ENCODE measurements at regions not wholly inside any gene's neighbourhood (a gene's known extent, or its start where the extent isn't known, plus 50 kb on each side); places are given as distances from the start of the nearest gene placed in this dataset.
"Not testable (repeated sequence)": the region's sequence is repeated elsewhere in the genome, so short reads cannot be mapped to it uniquely, and the experiment has no call there.

- not testable (repeated sequence) for DNase-seq
Observed at GRCh38 chr17:13659051-13659450, 57.3 kb upstream of the HS3ST3A1 start.

- no peak for DNase-seq
Observed at GRCh38 chr17:13665872-13666635, 64.3 kb upstream of the HS3ST3A1 start.

DNA sequence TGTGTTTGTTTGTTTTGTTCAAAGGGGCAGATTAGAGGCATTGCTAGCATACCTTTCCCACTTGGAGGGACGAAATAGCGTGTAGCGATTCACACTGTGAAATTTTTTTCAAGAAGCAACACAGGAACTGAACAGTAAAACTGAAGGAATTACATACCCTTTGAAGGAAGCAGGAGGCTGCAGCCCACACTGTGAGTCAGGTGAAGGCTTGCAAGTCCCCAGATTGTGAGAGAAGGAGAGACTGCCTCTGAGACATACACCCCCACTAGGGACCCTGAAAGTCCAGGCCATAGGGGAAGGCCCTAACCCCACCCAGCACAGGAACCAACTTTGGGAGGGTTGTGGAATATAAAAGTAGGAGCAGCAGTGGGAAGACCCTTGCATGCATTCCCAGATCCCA, 69.6 kb upstream of the HS3ST3A1 start:
- no peak for DNase-seq

DNA sequence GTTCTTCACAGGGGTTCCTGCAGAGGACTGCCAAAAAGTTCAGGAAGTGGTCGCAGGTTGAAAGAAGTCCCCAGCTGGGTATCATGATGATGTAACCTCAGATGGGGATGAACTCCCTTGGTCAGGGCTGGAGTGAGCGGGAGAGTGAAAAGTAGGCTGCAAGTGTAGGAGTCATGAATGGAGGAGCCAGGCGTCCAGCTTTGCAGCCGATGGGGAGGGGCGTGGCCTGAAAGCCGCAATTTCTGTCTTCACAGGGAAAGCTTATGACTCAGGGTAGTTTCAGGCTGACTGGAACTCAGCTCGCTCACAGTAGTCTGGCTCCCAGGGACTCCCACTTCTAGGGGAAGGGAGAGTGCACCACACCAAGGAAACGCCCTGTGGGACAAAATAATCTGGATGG, 70.0 kb upstream of the HS3ST3A1 start:
- DNase-seq = no peak

GRCh38 chr17:13678361-13678760, 76.6 kb upstream of the HS3ST3A1 start:
- DNase-seq = no peak

DNA sequence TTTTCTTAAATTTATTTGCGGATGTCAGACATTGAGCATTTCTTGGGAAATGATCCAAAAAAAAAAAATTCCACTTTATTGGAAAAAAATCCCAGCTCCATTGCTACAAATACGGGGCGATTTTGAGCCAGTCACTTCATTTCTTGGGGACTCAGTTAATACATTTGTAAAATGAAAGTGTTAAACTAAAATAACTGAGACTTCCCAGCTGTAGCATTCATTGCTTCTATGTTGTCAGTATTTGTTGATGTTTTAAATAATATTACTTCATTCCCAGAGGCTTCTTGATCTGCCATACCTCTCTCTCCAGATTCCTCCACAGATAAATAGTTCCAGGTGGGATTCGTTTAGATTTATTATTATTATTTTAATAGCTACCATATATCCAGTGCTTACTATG, 77.1 kb upstream of the HS3ST3A1 start:
- no peak for DNase-seq

- DNase-seq = no peak
Observed at GRCh38 chr17:13688716-13689115, 87.0 kb upstream of the HS3ST3A1 start.

DNA sequence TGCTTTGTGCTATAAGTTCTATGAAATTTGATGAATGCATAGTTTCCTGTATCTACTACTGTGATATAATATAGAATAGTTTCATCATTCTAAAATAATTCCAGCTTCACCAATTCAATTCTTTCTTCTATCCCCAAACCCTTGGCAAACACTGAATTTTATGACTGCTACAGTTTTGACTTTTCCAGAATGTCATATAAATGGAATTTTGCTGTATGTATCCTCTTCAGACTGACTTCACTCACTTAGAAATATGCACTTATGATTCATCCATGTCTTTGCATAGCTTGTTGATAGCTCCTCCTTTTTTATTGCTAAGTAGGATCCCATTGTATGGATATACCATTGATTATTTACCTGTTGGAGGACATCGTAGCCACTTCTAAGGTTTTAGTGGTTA, 89.1 kb upstream of the HS3ST3A1 start:
- no peak for DNase-seq

- no peak for DNase-seq
Observed at GRCh38 chr17:13694934-13695333, 93.2 kb upstream of the HS3ST3A1 start.

- DNase-seq = no peak
Observed at GRCh38 chr17:13698832-13699231, 97.1 kb upstream of the HS3ST3A1 start.

DNA sequence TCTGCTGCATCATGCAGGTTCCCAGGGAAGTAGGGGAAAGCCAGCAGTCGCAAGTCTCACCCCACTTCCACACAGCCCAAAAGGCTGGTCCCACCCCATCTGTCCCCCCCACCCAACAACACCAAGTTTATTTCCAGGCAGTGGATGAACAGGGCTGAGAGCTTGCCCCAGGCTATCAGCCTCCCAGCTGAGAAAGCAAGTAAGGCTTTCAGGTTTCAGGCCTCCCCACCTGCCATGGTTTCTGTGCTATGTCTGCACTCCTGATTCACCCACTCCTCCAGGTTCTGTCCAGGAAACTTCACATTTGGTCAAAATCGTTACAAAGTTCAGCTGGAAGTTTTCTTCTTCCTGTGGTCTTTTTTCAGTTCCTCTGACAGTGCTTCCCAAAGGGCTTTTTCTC, 97.5 kb upstream of the HS3ST3A1 start:
- DNase-seq = no peak

DNA sequence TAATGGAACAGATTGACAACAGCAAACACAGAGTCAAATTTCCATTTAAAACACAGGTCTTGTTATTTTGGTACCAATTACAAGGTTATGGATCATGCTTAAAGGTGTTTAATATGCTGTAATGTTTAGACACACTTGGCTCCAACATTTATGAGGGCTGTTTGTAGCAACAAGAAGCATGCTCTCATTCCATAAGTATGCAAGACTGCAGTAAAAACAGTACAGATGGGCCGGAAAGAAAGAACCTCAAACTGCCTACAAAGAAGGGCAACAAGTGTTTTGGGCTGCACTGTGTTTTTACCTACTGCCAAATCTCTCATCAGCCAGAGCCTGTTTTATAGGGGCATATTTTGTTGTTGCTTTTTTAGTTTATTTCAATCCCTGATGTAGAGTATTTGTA, 100.5 kb upstream of the HS3ST3A1 start:
- DNase-seq = no peak

DNA sequence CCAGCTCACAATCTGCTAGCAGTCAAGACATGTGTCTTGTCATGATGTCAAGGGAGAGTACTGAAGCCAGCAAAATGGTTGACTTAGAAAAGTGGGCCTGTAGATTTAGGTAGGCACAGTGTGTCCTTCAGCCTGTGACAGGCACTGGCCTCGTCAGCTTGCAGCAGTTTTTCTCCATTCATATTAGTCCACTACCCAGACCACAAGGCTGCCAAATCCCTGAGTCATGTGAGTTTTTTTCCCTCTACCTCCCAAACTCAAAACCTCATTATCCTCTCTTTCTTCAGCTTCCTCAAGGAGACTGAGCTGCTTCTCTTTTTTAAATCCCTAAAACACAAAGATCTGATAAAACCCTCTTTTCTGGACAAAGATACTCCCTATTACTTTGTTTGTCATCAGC, 102.6 kb upstream of the HS3ST3A1 start:
- DNase-seq = no peak

DNA sequence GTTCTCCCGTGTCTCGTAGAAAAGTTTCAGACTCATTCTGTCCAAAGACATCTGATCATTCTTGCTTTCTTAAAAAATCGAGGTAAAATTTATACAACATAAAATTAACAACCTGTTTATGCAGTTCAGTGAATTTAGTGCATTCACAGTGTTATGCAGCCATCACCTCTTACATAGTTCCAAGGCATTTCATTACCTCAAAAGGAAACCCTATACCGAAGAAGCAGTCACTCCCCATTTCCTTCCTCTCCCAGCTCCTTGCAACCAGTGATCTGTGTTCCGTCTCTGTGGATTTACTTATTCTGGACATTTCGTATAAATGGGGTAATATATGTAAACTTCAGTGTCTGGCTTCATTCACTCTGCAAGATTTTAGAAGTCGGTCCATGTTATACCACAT, 103.5 kb upstream of the HS3ST3A1 start:
- DNase-seq = no peak

DNA sequence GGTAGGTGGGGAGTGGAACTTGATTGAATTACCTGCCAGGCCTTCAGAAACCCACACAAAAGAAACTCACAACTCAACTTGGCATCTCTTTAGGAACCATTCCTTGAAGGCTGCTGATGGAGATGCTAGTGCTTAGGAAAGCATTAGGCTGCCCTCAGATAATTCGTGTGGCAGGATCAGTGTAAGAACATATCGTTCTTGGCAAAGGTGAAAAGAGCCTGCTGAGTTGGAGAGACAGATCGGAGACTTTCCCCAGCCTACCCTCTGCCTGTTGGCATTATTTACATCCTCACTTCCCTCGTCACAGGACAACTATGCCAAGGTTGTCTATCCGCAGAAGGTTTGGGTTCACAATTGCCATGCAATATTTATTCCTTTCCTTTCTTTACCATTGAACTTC, 120.0 kb upstream of the HS3ST3A1 start:
- DNase-seq = no peak

- DNase-seq = no peak
Observed at GRCh38 chr17:13725288-13725990, 123.7 kb upstream of the HS3ST3A1 start.

DNA sequence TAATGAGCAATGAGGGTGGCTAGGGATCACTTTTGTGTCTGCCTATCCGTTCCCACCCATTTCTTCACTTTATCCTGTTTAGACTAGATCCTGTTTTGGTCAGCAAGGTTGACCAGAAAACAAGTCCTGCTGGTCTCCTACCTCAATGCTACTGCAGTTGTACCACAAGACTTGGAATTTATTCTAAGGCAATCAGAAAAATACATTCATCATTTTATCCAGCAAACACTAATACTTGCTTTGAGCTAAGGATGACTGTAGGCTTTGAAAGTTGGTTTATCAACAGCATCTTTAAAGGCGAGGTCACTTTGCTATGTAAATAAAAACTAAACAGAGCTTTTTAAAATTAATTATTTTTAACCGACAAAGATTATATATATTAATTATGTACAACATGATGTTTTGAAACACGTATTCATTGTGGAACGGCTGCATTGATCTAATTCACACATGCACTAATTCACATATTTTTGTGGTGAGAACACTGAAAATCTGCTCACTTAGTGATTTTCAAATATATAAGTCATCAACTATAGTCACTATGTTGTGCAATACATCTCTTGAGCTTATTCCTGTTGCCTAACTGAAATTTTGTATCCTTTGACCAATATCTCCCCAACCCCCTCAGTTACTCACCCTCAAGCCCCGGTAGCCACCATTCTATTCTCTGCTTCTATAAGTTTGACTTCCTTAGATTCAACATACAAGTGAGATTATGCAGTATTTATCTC, 125.9 kb upstream of the HS3ST3A1 start:
- DNase-seq = no peak

DNA sequence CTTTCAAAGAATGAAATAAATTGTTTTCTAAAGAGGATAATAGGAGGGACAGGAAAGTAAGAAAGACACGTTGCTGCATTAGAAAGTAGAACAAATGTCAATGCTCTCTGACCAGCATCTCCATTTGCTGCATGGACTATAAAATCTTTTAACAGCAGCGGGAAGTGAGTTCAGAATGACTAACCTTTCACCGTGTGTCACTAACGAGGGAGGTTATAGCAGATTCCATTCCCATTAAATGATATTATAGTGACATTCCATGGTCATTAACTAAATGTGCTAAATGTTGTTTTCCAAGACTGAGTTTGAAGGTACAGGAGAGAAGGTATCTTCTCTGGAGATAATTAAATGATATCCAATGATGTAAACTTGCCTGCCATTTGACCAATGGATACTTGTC, 127.1 kb upstream of the HS3ST3A1 start:
- no peak for DNase-seq

GRCh38 chr17:13729466-13730134, 127.9 kb upstream of the HS3ST3A1 start:
- DNase-seq = no peak

DNA sequence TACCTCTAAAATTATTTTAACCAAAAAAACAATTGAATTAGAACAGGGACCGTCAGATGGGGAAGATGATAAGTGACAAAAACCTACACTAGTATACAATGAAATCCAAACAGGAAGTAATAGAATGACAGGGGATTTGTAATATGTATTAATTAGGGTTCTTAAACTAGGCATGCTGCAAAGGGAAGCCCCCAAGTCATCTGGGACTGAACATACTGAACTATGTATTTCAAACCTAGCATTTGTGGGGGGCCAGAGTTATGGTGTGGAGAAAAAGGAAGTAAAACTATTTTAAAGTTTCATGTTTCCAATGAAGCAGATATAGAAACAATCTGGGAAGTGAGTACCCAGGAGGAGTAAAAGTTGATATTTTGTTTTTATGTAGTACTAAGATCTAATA, 133.2 kb upstream of the HS3ST3A1 start:
- DNase-seq = no peak

DNA sequence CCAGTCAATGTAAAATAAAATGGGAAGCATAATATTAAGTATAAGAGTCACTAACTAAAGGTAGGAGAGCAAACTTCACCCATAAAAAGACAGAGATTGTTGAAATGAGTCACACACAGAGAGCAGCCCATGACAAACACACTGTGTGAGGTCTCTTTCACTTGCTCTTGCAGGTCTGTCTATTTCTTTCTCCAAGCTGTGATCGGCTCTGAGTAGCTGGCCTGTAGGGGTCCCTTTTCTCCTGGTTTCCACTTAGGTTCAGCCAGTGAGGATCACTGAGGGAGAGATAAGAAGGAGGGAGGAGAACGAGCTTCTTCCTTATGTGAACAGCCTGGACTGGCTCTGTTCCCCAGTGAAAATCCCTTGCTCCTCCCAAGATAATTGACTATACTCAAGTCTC, 133.7 kb upstream of the HS3ST3A1 start:
- DNase-seq = no peak

DNA sequence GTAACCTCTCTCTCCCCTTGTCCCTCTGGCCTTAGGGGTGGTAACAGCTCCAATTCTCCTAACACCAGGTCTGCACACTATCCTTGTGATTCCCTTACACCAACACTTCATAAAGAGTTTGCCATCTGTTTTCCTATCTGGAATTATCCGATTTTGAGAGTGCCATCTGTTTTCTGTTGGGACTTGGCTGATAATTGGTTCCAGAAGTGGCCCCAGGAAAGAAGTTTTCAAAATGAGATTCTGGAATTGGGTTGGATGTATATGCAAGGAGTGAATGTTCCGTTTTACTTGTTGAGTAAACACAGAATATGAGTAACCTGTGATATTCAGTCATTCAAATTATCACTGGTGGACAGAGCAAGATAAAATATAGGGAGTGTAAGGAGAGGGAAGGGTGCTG, 134.1 kb upstream of the HS3ST3A1 start:
- no peak for DNase-seq

Measured in amygdala (tissue), 56 donors.